Inflammatory macrophage (primary cell): ENCODE measurements at regions not wholly inside any gene's neighbourhood (a gene's known extent, or its start where the extent isn't known, plus 50 kb on each side); places are given as distances from the start of the nearest gene placed in this dataset.
"Not testable (repeated sequence)": the region's sequence is repeated elsewhere in the genome, so short reads cannot be mapped to it uniquely, and the experiment has no call there.

Experiments used
- DNase-seq, 2 donors: peaks; one replicate each; pipeline ENCODE4 v3.0.0-alpha.2; 2020 to 2022

GRCh38 chr7:114273218-114273617 lies 141.4 kb upstream of the FOXP2 start:
- DNase-seq = no peak

GRCh38 chr7:114269714-114270113 lies 144.9 kb upstream of the FOXP2 start:
- no peak for DNase-seq

- DNase-seq = not testable (repeated sequence)
Measured at GRCh38 chr7:114267550-114267949, 147.1 kb upstream of the FOXP2 start.

- no peak for DNase-seq
Measured at GRCh38 chr7:114264023-114264422, 150.6 kb upstream of the FOXP2 start.

- DNase-seq = no peak
Measured at GRCh38 chr7:114263219-114263618, 151.4 kb upstream of the FOXP2 start.

- no peak for DNase-seq
Measured at GRCh38 chr7:114255404-114255841, 159.2 kb upstream of the FOXP2 start.

GRCh38 chr7:114243646-114244045 lies 171.0 kb upstream of the FOXP2 start:
- DNase-seq = no peak

GRCh38 chr7:114242992-114243507 lies 171.6 kb upstream of the FOXP2 start:
- no peak for DNase-seq

GRCh38 chr7:114229246-114229645 lies 185.4 kb upstream of the FOXP2 start:
- DNase-seq = no peak

- no peak for DNase-seq
Measured at GRCh38 chr7:114225784-114226183, 188.8 kb upstream of the FOXP2 start.

- no peak for DNase-seq
Measured at GRCh38 chr7:114218283-114218682, 196.3 kb upstream of the FOXP2 start.

- no peak for DNase-seq
Measured at GRCh38 chr7:114217026-114217806, 197.4 kb upstream of the FOXP2 start.

GRCh38 chr7:114214466-114214865 lies 200.1 kb upstream of the FOXP2 start:
- no peak for DNase-seq

GRCh38 chr7:114212721-114213429 lies 201.7 kb upstream of the FOXP2 start:
- no peak for DNase-seq

- no peak for DNase-seq
Measured at GRCh38 chr7:114209968-114210367, 204.6 kb upstream of the FOXP2 start.

GRCh38 chr7:114206688-114207087 lies 207.9 kb upstream of the FOXP2 start:
- DNase-seq = no peak

- DNase-seq = no peak
Measured at GRCh38 chr7:114196517-114196916, 218.1 kb upstream of the FOXP2 start.

GRCh38 chr7:114190387-114190786 lies 224.2 kb upstream of the FOXP2 start:
- no peak for DNase-seq

- DNase-seq = no peak
Measured at GRCh38 chr7:114183311-114184088, 231.1 kb upstream of the FOXP2 start.

GRCh38 chr7:114182837-114183236 lies 231.8 kb upstream of the FOXP2 start:
- DNase-seq = no peak

GRCh38 chr7:114181280-114181679 lies 233.3 kb upstream of the FOXP2 start:
- DNase-seq = no peak

GRCh38 chr7:114180556-114181266 lies 233.9 kb upstream of the FOXP2 start:
- no peak for DNase-seq
